ENCODE measurements at regions not wholly inside any gene's neighbourhood (a gene's known extent, or its start where the extent isn't known, plus 50 kb on each side); places are given as distances from the start of the nearest gene placed in this dataset.

DNA sequence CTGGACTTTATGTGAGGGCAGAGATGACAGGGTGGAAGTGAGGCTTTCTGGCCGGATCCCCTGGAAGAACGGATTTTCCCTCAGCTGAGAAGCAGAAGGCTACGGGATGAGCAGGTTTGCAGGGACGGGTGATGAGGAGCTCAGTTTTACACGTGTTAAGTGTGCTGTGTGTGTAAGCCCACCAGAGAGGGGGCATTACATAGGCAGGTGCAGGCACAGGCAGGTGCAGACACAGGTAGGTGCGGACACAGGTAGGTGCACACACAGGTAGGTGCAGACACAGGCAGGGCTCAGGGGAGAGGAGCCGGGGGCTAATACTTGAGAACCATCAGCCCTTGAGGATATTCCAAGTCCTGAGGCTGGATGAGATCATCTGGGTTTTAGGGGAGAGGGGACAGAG is 107.7 kb downstream of the COPS8 start:
- ChIA-PET CTCF (interaction anchor here (0.6 kb wide), 1 partner anchor 547 kb away, joined by 4 read pairs; no protein-coding TSS in a partner anchor), POLR2A (ENCODE audit: unreplicated experiment) (no interaction called here)
- no peak for DNase-seq
- Histone ChIP-seq H3K4me1 (replicated peaks; ENCODE audit: insufficient read depth) (peaks cover 29% of the 10 kb centered on the region), H4K20me1 (ENCODE audit: insufficient read depth) (no peaks in the 10 kb centered on the region), H3F3A (ENCODE audit: insufficient read depth, low read depth) (peaks cover 21% of the 10 kb centered on the region; the same call in 1 of the 2 replicates), H3K36me3 (ENCODE audit: low read depth) (no peaks in the 10 kb centered on the region), H3K4me3 (no peak overlapping the region), H2AFZ (no peak overlapping the region), H3K27me3 (ENCODE audit: insufficient read depth, low read depth) (no peaks in the 10 kb centered on the region), H3K9me3 (ENCODE audit: insufficient read depth, low read depth) (no peaks in the 10 kb centered on the region), H3K9me2 (ENCODE audit: insufficient read depth) (no peaks in the 10 kb centered on the region), H3K79me2 (ENCODE audit: low read depth) (no peaks in the 10 kb centered on the region), H3K27ac (no peak overlapping the region), H3K4me2 (no peak overlapping the region)
- intact Hi-C loops (cut with micrococcal nuclease; ENCODE audit: unreplicated experiment) = no loop called here
- no peak for TF ChIP-seq EZH2 (IDR thresholded peaks at IDR 0.05; ENCODE audit: low read depth)
- TF ChIP-seq, protein P1, sequence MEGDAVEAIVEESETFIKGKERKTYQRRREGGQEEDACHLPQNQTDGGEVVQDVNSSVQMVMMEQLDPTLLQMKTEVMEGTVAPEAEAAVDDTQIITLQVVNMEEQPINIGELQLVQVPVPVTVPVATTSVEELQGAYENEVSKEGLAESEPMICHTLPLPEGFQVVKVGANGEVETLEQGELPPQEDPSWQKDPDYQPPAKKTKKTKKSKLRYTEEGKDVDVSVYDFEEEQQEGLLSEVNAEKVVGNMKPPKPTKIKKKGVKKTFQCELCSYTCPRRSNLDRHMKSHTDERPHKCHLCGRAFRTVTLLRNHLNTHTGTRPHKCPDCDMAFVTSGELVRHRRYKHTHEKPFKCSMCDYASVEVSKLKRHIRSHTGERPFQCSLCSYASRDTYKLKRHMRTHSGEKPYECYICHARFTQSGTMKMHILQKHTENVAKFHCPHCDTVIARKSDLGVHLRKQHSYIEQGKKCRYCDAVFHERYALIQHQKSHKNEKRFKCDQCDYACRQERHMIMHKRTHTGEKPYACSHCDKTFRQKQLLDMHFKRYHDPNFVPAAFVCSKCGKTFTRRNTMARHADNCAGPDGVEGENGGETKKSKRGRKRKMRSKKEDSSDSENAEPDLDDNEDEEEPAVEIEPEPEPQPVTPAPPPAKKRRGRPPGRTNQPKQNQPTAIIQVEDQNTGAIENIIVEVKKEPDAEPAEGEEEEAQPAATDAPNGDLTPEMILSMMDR (conservative IDR thresholded peaks at IDR 0.05) = no peak
- no TSS peak for BruUV-seq (replicated peaks)

DNA sequence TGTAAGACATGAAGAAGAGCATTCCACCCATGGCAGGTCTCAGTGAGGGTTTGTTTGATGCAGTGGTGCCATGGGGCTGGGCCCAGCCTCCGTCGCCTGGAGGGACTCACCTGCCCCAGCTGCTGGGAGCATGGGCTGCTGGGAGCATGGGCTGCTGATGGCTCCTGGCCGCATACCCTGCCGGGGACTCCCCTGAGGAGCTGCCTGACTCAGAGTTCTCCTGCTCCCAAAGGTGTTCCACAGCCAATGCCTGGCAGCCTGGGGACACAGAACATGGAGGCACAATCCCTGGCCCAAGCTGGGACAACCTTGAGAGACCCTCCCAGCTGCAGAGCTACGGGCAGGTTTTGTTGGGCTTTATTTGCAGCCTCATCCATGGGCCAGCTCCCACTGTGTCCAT is 108.4 kb downstream of the COPS8 start:
- Histone ChIP-seq H3K4me1 (replicated peaks; ENCODE audit: insufficient read depth) (peaks cover 35% of the 10 kb centered on the region), H3K27me3 (ENCODE audit: insufficient read depth, low read depth) (no peaks in the 10 kb centered on the region), H4K20me1 (ENCODE audit: insufficient read depth) (no peaks in the 10 kb centered on the region), H3K4me2 (no peak overlapping the region), H3K27ac (no peak overlapping the region), H3F3A (ENCODE audit: insufficient read depth, low read depth) (peaks cover 21% of the 10 kb centered on the region; the same call in 1 of the 2 replicates), H3K79me2 (ENCODE audit: low read depth) (no peaks in the 10 kb centered on the region), H3K36me3 (ENCODE audit: low read depth) (no peaks in the 10 kb centered on the region), H3K4me3 (no peak overlapping the region), H3K9me2 (ENCODE audit: insufficient read depth) (no peaks in the 10 kb centered on the region), H2AFZ (no peak overlapping the region), H3K9me3 (ENCODE audit: insufficient read depth, low read depth) (no peaks in the 10 kb centered on the region)
- intact Hi-C loops (cut with micrococcal nuclease; ENCODE audit: unreplicated experiment) = no loop called here
- ChIA-PET CTCF (no interaction called here), POLR2A (ENCODE audit: unreplicated experiment) (no interaction called here)
- no TSS peak for BruUV-seq (replicated peaks)
- DNase-seq = no peak
- TF ChIP-seq, protein P1 (conservative IDR thresholded peaks at IDR 0.05) = no peak
- no peak for TF ChIP-seq EZH2 (IDR thresholded peaks at IDR 0.05; ENCODE audit: low read depth)

DNA sequence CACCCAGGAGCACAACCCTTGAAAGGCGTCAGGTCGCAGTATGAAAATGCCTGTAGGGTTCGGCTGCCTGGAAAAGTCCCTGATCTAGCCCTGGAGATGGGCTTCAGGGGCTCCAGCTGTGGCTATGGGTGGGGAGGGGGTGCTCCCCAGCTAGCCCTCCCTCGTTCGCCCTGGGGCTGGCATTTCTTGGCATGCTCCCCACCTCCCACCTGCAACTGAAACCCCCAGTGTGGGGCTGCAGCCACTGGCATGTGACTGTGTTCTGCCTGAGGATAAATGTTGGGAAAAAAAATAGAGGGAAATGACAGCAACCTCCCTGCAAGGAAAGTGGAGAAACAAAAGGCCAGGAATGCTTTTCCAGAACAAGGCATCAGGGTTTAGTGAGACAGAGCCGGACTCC is 109.2 kb downstream of the COPS8 start:
- H2AFZ ChIP-seq = no peak overlapping the region
- no peak overlapping the region for H3K4me2 ChIP-seq
- BruUV-seq (replicated peaks) = no TSS peak
- TF ChIP-seq, protein P1 (conservative IDR thresholded peaks at IDR 0.05) = no peak
- TF ChIP-seq EZH2 (IDR thresholded peaks at IDR 0.05; ENCODE audit: low read depth) = no peak
- H3K79me2 ChIP-seq (ENCODE audit: low read depth) = no peaks in the 10 kb centered on the region
- DNase-seq = no peak
- H3F3A ChIP-seq (ENCODE audit: insufficient read depth, low read depth) = peaks cover 21% of the 10 kb centered on the region; the same call in 1 of the 2 replicates
- no peak overlapping the region for H3K4me3 ChIP-seq
- no peak overlapping the region for H3K27ac ChIP-seq
- H4K20me1 ChIP-seq (ENCODE audit: insufficient read depth) = no peaks in the 10 kb centered on the region
- ChIA-PET CTCF (no interaction called here), POLR2A (ENCODE audit: unreplicated experiment) (no interaction called here)
- intact Hi-C loops (cut with micrococcal nuclease; ENCODE audit: unreplicated experiment) = no loop called here
- H3K4me1 ChIP-seq (replicated peaks; ENCODE audit: insufficient read depth) = peaks cover 41% of the 10 kb centered on the region
- no peaks in the 10 kb centered on the region for H3K9me3 ChIP-seq (ENCODE audit: insufficient read depth, low read depth)
- H3K9me2 ChIP-seq (ENCODE audit: insufficient read depth) = no peaks in the 10 kb centered on the region
- H3K36me3 ChIP-seq (ENCODE audit: low read depth) = no peaks in the 10 kb centered on the region
- no peaks in the 10 kb centered on the region for H3K27me3 ChIP-seq (ENCODE audit: insufficient read depth, low read depth)
